WTC11 (cell line): ENCODE measurements at regions not wholly inside any gene's neighbourhood (a gene's known extent, or its start where the extent isn't known, plus 50 kb on each side); places are given as distances from the start of the nearest gene placed in this dataset.

ENCODE experiments used
- CBFB ChIP-seq: sonication (generic); formaldehyde crosslinking; IDR thresholded peaks from 2 replicates; pipeline ENCODE4 v1.8.1; 2022; ENCODE audit warnings: mild to moderate bottlenecking, low read depth, missing genetic modification reagents
- CTCF ChIP-seq: fragments of 200-600 bp; IDR thresholded peaks from 2 replicates; pipeline ENCODE4 v1.8.0; 2022; ENCODE audit warnings: antibody characterized with exemption
- STAT6 ChIP-seq: sonication (generic); formaldehyde crosslinking; conservative IDR thresholded peaks from 2 replicates; pipeline ENCODE4 v1.8.1; 2023; ENCODE audit warnings: mild to moderate bottlenecking, low read depth, missing genetic modification reagents, moderate library complexity

- TF ChIP-seq STAT6 (CRISPR knock-in tag) (no peak), CBFB (CRISPR knock-in tag) (no peak), CTCF (no peak)
Observed at GRCh38 chrX:23540532-23540931, 126.8 kb upstream of the PRDX4 start.
